Effector memory CD4-positive, alpha-beta T cell (primary cell): ENCODE measurements at regions not wholly inside any gene's neighbourhood (a gene's known extent, or its start where the extent isn't known, plus 50 kb on each side); places are given as distances from the start of the nearest gene placed in this dataset.

ENCODE experiments used
- DNase-seq, 3 donors: peaks; one replicate each; pipeline ENCODE4 v3.0.0-alpha.2; 2020
- H3K27ac ChIP-seq: 2 replicates; pipeline ENCODE4 v1.7.0; 2013; ENCODE audit warnings: mild to moderate bottlenecking, low read length, moderate library complexity; ENCODE audit not compliant: insufficient read depth, poor library complexity, severe bottlenecking
- H3K27me3 ChIP-seq: replicated peaks from 2 replicates; pipeline ENCODE4 v1.7.0; 2013; ENCODE audit warnings: mild to moderate bottlenecking, low read length; ENCODE audit not compliant: insufficient read depth, control insufficient read depth, poor library complexity, severe bottlenecking
- H3K36me3 ChIP-seq: 2 replicates; pipeline ENCODE4 v1.7.0; 2013; ENCODE audit warnings: mild to moderate bottlenecking, low read length, moderate library complexity; ENCODE audit not compliant: control insufficient read depth, insufficient read depth
- H3K4me1 ChIP-seq: 2 replicates; pipeline ENCODE4 v1.7.0; 2013; ENCODE audit warnings: low read length, mild to moderate bottlenecking; ENCODE audit not compliant: control insufficient read depth, insufficient read depth, poor library complexity, severe bottlenecking
- H3K4me3 ChIP-seq: 2 replicates; pipeline ENCODE4 v1.7.0; 2013; ENCODE audit warnings: low read length, low read depth, mild to moderate bottlenecking; ENCODE audit not compliant: insufficient read depth, poor library complexity, severe bottlenecking
- H3K9me3 ChIP-seq: 2 replicates; pipeline ENCODE4 v1.7.0; 2013; ENCODE audit warnings: mild to moderate bottlenecking, low read length, moderate library complexity; ENCODE audit not compliant: control insufficient read depth

DNA sequence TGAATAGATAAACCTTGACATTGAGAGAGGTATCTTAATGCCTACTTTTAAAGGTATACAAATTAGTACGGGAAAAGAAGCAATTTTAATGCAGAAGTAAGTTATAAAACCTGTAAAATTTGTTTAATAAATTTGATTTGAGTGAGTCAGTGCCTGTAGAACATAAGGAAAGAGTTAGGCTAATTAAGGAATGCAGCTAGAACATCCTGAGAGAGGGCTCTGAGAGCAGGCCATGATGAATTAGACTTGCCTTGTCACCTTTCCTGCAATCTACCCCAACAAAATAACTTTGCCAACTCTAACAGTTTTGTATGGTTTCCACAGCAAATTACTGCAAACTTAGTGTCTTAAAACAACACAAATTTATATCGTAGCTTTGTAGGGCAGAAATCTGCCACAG lies 700.8 kb downstream of the RFPL4B start:
- Histone ChIP-seq H3K4me3 (no peak overlapping the region), H3K27ac (no peak overlapping the region), H3K36me3 (no peaks in the 10 kb centered on the region), H3K4me1 (no peaks in the 10 kb centered on the region), H3K27me3 (no peaks in the 10 kb centered on the region), H3K9me3 (no peaks in the 10 kb centered on the region)
- DNase-seq: no peak

DNA sequence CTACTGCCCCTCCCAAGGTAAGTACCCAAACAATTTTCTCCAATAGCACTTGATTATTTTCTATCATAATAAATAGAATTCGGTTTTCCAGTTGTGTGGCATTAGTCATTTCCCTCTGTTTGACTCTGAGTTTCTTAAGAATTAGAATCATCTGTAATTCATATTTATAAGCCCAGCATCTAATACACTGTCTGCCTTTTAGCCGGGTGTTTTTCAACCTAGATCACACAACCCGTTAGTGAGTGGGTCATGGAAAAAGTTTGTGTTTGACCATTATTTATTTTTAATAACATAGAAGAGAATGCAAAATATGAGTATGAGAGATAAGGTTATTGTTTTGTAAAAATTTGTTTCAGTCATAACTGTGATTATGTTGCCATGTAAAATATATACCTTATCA lies 701.6 kb downstream of the RFPL4B start:
- no peaks in the 10 kb centered on the region for H3K9me3 ChIP-seq
- H3K4me3 ChIP-seq: no peak overlapping the region
- no peak for DNase-seq
- H3K27me3 ChIP-seq: no peaks in the 10 kb centered on the region
- no peak overlapping the region for H3K27ac ChIP-seq
- no peaks in the 10 kb centered on the region for H3K4me1 ChIP-seq
- H3K36me3 ChIP-seq: no peaks in the 10 kb centered on the region

DNA sequence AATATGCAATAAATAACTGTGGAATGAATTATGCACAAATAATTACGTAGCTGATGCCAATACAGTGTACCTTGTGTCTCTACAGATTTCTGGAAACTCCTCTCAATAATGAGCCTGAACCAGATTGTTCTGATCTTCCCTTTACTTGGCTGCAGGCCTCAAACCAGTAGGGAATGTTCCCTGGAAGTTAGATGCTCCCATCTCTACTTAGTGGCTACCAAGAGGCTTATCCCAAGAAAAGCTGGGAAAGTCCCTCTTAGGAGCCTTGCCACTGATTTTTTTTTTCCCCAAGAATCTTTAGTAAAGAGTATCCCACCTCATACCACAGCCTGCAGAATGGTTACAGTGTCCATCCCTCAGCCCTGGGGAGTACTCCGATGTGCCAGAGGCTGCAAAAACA lies 702.1 kb downstream of the RFPL4B start:
- no peaks in the 10 kb centered on the region for H3K9me3 ChIP-seq
- H3K4me3 ChIP-seq: no peak overlapping the region
- no peak overlapping the region for H3K27ac ChIP-seq
- no peaks in the 10 kb centered on the region for H3K27me3 ChIP-seq
- no peaks in the 10 kb centered on the region for H3K4me1 ChIP-seq
- H3K36me3 ChIP-seq: no peaks in the 10 kb centered on the region
- no peak for DNase-seq

DNA sequence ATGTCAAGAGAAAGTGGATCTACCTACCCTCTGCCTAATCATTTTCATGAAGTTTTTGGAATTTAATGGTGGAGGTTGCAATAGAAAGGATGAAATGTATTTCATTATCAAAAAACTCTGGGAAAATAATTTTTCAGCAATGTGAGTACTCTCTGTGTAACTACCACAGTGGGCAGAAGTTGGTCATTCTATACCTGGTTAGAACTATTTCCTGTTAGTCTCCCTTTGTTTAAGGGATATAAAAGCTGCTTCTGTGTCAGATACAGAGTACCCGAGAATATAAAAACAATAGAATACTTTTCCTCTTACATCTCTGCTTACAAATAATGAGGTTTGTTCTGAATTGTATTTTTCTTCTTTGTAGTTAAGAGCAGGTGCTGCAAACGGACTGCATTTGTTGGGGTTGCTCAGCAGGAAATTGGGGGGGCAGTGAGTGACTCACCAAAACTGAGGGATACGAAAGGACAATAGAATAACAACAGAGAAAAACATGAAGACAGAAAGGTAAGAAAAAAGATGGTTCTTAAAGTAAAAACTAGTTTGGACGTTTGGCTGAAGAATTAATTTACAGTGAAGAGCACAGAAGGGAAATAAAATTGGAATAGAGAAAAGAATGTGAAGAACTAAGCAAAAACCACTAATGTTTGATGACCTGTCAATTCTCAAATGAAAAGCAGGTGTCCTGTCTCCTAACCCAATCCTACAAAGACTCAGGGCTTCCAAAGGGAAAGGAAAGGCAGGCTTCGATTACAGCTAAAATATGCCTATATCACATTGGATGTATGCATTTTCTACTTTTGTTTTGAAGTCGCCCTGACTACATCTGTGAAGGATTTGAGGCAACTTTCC lies 703.1 kb downstream of the RFPL4B start:
- Histone ChIP-seq H3K36me3 (no peaks in the 10 kb centered on the region), H3K9me3 (no peaks in the 10 kb centered on the region), H3K27me3 (no peaks in the 10 kb centered on the region), H3K27ac (no peak overlapping the region), H3K4me3 (no peak overlapping the region), H3K4me1 (no peaks in the 10 kb centered on the region)
- no peak for DNase-seq

DNA sequence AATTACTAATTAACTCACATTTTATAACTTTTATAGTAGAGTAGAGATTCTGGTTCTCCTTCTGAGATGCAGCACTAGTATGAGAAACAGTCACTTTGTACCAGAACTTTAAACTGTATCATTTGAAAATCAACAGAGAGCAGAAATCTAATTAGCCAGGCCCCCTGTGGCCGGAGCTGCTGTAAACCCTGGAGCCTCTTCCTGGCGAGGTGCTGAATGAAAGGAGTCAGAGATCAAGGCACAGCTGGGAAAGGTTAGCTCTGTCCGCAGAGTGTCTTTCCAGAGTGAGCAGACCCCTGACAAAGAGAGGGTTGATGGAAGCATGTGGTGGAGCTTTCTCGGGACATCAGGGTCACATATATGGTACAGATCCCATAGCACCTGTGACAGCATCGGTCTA lies 703.8 kb downstream of the RFPL4B start:
- Histone ChIP-seq H3K27me3 (no peaks in the 10 kb centered on the region), H3K27ac (no peak overlapping the region), H3K9me3 (no peaks in the 10 kb centered on the region), H3K36me3 (no peaks in the 10 kb centered on the region), H3K4me1 (no peaks in the 10 kb centered on the region), H3K4me3 (no peak overlapping the region)
- no peak for DNase-seq

DNA sequence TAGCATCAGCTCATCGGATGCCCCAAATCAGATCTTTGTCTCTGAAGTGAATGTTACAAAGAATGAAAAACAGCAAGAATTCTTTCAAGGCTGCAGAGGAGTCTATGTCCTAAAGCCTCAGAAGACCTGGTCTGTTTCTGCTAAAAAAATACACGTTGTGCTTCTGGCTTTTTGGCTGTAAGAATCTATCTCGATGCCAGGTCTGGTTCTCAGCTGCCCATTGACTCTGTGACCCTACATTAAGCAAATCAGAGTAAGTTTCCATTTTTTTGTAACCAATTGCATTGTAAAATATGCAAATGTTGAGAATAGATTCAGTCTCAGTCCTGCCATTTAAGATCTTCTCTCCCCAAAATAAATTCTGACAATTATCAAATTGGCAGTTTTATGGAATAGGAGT lies 705.4 kb downstream of the RFPL4B start:
- Histone ChIP-seq H3K4me1 (no peaks in the 10 kb centered on the region), H3K27me3 (no peaks in the 10 kb centered on the region), H3K27ac (no peak overlapping the region), H3K9me3 (no peaks in the 10 kb centered on the region), H3K36me3 (no peaks in the 10 kb centered on the region), H3K4me3 (no peak overlapping the region)
- DNase-seq: no peak

DNA sequence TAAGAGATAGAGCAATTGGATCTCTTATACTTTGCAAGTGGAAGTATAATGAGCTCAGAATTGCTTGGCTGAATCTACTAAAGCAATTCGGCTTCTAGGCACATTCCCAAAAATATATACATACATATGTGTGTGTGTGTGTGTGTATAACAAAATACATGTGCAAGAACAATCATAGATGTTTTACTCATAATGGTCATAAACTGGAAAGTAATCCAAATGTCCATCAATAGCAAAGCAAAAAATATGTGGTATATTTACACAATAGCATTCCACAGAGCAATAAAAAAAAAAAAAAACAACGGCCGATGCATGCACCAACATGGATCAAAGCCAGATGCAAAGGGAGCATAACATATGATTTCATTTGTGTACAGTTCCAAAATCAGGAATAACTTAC lies 707.9 kb downstream of the RFPL4B start:
- H3K36me3 ChIP-seq: no peaks in the 10 kb centered on the region
- H3K27ac ChIP-seq: no peak overlapping the region
- H3K4me3 ChIP-seq: no peak overlapping the region
- H3K27me3 ChIP-seq: no peaks in the 10 kb centered on the region
- no peaks in the 10 kb centered on the region for H3K4me1 ChIP-seq
- no peaks in the 10 kb centered on the region for H3K9me3 ChIP-seq
- no peak for DNase-seq

DNA sequence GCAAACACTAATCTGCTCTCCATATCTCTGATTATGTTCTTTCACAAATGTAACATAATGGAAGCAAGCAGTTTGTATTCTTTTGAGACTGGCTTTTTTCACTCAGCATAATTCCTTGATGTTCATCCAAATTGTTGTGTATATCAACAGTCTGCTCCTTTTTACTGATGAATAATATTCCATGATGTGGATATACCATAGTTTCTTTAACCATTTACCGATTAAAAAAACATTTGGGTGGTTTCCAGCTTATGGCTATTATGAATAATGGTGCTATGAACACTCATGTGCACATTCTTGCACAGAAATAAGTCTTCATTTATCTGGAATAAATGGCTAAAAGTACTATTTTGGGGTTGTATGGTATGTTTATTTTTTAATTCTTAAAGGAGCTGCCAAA lies 708.9 kb downstream of the RFPL4B start:
- Histone ChIP-seq H3K27me3 (no peaks in the 10 kb centered on the region), H3K9me3 (no peaks in the 10 kb centered on the region), H3K36me3 (no peaks in the 10 kb centered on the region), H3K4me1 (no peaks in the 10 kb centered on the region), H3K27ac (no peak overlapping the region), H3K4me3 (no peak overlapping the region)
- DNase-seq: no peak

DNA sequence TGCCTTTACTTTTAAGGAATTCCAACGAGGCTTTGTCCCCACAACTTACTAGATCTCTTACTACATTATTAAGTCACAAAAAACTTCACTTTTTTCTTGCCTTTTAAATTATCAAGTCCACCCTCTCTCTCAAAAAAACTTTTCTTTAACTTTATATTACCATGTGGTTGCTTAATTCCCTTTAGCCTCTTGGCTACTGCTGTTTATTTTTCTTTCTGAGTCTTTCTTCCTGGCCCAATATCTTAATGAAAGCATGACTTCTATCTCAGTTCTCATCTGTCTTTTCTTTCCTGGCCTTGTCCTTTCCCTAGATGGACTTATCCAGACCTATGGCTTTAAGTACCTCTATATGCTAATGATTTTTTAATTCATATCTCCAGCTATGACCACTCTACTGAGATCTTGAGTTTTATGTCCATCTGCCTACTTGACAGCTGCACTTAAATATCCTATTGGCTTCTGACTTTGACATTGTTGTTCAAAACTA lies 710.5 kb downstream of the RFPL4B start:
- Histone ChIP-seq H3K4me3 (no peak overlapping the region), H3K27me3 (no peaks in the 10 kb centered on the region), H3K27ac (no peak overlapping the region), H3K9me3 (no peaks in the 10 kb centered on the region), H3K4me1 (no peaks in the 10 kb centered on the region), H3K36me3 (no peaks in the 10 kb centered on the region)
- no peak for DNase-seq

DNA sequence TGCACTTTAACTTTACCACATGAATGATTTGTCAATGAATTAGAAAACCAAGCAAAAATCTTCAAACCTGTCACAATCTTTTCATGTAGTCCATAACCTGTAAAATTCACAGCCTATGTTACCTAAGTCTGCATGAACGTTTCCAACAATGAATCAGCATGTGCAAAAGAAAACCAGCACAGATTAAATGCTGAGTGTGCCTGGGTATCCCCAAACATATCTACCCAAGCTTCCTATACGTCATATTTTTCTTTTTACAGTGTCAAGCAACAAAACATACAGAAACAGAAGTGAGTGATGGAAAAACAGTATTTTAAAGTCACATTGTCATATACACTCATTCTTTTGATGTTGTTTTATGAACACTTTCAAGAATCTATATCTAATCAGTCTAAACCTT lies 713.5 kb downstream of the RFPL4B start:
- H3K4me3 ChIP-seq: no peak overlapping the region
- DNase-seq: no peak
- H3K9me3 ChIP-seq: no peaks in the 10 kb centered on the region
- no peaks in the 10 kb centered on the region for H3K27me3 ChIP-seq
- H3K4me1 ChIP-seq: no peaks in the 10 kb centered on the region
- H3K27ac ChIP-seq: no peak overlapping the region
- H3K36me3 ChIP-seq: no peaks in the 10 kb centered on the region
